Stimulated activated CD4-positive, alpha-beta T cell treated with anti-CD3 and anti-CD28 coated beads, TNF-alpha, amount 100 ng/mL, for 1 hour (primary cell): ENCODE measurements at regions not wholly inside any gene's neighbourhood (a gene's known extent, or its start where the extent isn't known, plus 50 kb on each side); places are given as distances from the start of the nearest gene placed in this dataset.
"Not testable (repeated sequence)": the region's sequence is repeated elsewhere in the genome, so short reads cannot be mapped to it uniquely, and the experiment has no call there.

Experiments
- DNase-seq, 3 donors: peaks; one replicate each; pipeline ENCODE4 v3.0.0-alpha.2; 2020; ENCODE audit warnings: low read depth in 3 of 3, low spot score in 1 of 3

GRCh38 chr16:88200154-88200895 lies 182.4 kb upstream of the ZNF469 start:
- not testable (repeated sequence) for DNase-seq

DNA sequence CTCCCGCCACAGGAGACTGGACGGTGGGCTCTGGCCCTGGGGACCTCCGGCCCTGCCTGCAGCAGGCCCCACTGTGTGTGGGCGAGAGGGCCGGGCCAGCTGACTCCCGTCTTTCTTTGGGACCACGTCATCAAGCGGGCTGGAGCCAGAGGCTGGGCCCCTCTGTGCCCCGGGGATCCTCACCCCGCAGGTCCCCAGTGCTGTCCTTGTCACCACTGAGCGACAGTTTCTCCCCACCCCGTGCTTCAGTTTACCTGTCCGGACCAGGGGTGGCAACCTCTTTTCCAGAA lies 181.9 kb upstream of the ZNF469 start:
- DNase-seq, result no peak

DNA sequence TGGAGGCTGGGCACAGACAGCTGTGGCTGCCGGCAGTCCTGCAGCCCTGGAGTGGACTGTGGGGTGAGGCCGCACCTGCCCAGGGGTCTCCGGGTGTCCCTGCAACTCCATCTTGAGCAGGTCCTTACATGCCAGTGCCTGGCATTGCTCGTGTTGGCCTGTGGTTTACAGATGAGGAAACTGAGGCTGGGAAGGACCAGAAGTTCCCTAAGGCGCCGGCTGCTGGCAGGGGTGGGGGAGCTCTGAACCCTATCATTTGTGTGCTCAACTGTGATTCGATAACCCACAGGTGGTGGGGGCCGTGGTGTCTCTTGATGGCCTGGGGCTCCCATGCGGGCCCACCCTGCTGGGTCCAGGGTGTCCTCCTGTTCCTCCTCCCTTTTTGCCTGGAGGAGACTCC lies 181.1 kb upstream of the ZNF469 start:
- not testable (repeated sequence) for DNase-seq

DNA sequence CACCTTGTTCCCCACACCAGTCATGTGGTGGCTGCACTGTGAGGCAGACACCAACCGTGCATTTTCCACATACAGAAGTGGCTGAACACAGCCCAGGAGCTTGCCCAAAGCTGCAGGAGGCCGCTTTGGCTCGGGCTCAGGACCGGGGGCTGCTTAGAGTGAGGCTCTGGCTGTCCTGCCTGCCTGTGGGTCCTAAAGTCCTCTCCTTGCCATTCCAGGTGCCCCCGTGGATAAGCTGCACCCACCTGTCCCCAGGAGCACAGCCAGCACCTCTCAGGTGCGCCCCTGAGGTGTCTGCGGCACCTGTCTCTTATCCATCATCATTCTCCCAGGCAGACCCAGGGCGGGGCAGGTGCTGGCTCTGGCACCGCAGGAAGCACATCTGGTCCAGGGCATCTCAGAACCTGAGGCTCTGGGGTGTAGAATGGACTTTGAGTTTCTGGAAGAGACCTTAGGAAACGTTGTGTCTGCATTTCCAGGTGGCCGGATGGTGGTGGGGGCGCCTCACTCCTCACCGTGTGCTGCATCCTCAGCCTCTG lies 180.5 kb upstream of the ZNF469 start:
- DNase-seq, result no peak

DNA sequence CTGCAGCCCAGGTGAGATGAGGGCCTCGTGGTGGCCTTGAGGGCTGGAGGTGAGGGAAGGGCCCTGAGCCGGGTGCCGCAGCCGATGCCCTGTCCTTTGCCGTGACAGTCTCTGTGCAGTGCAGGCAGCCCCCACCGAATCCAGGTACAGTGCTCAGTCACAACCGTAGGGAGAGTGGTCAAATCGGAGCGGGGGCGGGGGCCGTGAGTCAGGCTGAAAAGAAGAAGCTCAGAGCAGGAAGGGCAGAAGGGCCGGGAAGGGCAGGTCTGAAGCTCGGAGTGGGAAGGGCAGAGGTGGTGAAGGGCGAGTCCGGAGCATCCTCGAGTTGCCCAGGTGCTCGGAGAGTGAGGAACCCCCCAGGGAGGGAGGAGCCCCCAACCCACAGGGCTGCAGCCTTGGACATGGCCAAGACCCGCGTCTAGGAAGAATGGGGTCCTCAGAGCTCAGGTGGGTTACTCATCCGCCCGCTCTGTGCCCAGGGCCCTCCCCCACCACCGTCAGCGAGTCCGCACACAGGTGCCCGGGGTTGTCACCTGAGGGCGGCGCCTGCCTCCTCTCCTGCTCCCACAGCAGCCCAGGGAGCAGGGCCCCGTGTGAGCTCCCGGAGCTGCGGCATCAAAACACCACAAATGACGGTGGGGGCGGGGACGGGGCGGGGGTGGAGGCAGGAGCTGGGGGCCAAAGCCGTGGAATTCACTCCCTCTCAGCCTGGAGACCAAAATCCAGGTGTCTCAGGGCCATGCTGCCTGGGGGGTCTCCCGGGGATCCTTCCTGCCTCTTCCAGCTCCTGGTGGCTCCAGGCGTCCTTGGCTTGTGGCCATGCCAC lies 179.7 kb upstream of the ZNF469 start:
- DNase-seq, result not testable (repeated sequence)

GRCh38 chr16:88204131-88205110 lies 178.3 kb upstream of the ZNF469 start:
- DNase-seq, result not testable (repeated sequence)

DNA sequence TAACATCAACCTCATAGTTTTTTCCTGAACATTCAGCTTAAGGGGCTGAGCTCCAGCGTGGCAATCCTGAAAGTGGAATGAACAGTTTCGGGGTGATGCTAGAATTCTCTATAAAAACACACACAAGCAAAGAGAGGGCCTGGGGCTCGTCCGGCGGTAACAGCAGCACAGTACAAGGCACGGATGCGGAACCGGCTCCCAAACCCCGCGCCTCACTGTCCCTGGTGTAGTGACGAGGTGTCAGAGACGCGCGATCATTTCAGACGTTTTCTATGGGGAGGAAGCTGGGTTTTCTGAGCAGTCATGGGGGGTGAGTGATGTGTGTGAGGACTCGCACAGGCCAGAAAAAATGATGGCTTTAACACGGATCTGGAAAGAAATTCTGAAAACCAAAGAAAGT lies 177.3 kb upstream of the ZNF469 start:
- not testable (repeated sequence) for DNase-seq

- DNase-seq, result not testable (repeated sequence)
Measured at GRCh38 chr16:88206006-88206405, 176.8 kb upstream of the ZNF469 start.

DNA sequence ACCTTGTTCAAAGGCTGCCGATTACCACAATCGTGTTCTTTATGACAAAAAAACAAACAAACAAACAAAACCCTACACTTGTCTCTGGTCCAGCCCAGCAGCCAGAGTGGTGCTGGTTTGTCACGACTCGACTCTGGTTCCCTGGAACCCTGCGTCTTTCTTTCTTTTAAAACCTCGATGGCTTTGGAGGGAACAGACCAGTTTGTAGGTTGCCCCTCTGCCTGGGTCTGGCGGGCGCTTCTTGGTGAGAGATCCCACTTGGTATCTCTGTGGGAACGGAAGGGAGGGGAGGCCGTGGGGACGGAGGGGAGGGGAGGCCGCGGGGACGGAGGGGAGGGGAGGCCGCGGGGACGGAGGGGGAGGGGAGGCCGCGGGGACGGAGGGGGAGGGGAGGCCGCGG lies 176.2 kb upstream of the ZNF469 start:
- not testable (repeated sequence) for DNase-seq

GRCh38 chr16:88208112-88208511 lies 174.6 kb upstream of the ZNF469 start:
- no peak for DNase-seq

DNA sequence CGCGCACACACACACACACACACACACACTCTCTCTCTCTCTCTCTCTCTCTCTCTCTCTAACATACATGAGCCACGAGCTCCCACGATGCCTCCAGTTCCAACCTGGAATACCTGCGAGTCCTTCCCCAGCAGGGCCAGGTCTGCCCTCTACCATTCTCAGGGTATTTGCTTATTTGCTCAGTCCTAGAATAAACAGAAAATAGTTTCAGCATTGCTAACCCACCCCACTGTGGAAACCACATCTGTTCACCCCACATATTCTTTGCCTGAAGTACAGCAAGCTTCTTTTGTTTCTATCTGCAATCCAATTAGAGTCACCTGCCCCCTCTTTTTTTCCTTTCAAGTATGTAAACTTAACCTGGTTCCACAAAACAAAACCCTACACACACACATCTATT lies 174.0 kb upstream of the ZNF469 start:
- DNase-seq, result not testable (repeated sequence)

- not testable (repeated sequence) for DNase-seq
Measured at GRCh38 chr16:88209579-88209978, 173.2 kb upstream of the ZNF469 start.

DNA sequence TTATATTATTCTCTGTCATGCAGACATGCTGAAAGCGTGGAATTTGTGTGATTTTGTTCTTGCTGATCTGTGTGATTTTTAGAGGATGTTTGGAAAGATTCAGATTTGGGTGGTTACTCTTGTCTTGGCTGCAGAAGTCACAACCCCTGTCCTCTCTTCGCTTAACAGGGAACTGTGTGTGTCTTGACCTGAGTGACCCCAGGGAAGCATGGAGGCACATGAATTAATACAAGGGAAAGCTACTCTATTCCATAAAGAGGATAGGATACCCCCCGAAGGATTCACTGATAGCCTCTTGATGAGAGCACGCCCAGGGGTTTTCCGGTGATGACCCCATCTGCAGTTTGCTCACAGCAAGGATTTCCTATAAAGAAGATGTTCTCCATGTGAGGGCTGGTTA lies 168.8 kb upstream of the ZNF469 start:
- DNase-seq, result not testable (repeated sequence)

DNA sequence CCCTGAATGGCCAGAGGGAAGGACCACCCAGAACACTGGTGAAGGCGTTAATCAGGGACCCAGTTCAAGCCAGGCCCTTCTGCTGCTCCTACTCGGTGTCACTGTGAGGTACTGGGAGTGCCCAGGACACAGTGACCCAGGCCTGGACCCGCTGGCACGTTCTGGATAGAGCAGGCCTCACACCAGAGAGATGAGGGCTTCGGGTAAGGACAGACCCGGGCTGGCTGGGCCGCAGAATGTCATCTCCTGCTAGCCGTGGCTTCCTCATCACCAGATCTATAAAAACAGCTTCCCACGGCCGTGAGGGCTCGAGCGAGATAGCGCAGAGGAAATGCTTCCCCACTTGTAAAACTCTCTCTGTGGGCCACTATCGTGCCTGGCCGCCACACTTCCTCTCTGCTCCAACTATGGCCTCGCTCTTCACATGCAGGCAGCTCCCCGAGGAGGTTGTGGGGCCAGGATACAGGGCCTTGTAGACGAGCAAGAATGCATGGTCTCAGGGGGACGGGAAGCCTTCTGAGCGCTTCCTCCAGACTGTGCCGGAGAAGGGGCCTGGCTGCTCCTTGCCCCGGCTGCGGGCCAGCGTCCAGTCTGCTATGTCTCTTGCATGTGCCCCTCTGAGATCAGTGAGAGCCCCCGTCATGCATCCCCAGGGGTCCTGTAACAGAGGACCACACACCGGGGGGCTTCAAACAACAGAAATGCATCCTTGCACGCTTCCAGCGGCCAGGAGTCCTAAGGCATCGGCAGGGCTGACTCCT lies 161.6 kb upstream of the ZNF469 start:
- DNase-seq, result not testable (repeated sequence)

DNA sequence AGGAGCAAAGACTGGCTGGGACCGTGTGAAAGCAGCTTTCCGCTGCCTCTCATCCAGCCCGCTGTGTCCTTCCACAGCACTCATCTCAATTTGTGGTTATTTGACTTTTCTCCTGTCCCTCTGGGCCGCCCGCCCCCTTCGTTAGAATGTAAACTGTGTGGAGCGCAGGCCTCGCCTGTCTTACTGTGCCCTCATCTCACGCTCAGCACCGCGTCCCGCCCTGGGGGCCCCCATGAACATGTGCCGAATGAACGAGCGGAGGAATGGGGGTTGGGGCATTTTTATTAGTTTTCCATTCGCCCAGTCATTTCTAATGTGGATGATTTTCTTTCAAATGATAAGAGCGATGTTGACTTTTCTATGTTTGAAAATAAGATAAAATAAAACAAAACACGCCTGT lies 159.1 kb upstream of the ZNF469 start:
- DNase-seq, result not testable (repeated sequence)

DNA sequence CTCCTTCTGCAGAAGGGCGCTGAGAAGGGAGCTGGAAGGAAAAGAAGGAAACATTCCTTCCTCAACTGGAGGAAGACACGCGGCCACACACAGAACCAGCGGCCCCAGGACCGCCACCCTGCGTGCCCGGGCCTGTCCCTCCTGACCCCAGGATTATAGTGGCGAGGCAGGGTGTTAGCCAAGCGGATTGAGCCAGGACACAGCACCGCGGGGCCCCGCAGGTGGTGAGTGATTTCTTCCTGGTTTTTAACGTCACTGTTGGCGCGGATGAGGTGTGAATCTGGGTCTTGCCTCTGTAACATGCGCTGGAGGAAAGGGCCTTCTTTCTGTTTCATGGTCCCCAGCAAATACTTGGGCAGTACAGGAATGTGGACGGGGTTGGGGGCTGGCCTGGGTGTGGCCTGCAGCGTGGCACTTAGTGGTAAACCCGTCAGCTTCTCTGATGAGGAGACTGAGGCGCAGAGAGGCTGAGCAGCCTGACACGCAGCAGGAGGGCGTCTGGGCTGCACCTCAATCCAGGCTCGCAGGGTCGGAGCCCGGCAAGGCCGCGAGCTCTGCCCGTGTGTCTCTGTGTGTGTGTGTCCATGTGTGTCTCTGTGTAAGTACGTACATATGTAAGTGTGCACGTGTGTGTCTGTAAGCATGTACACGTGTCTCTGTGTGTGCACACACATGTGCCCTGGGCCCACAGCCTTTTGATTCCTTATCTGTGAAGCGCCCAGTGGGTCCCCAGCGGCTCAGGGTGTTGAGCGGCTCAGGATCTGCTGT lies 158.4 kb upstream of the ZNF469 start:
- not testable (repeated sequence) for DNase-seq

- not testable (repeated sequence) for DNase-seq
Measured at GRCh38 chr16:88225640-88226230, 157.0 kb upstream of the ZNF469 start.

- DNase-seq, result not testable (repeated sequence)
Measured at GRCh38 chr16:88226302-88226701, 156.5 kb upstream of the ZNF469 start.
